Calu3 (cell line): ENCODE measurements at regions not wholly inside any gene's neighbourhood (a gene's known extent, or its start where the extent isn't known, plus 50 kb on each side); places are given as distances from the start of the nearest gene placed in this dataset.

Experiments
- BruUV-seq: library from RNA; stranded (reverse); fragments of 400-500 nt; replicated peaks from 2 replicates; lab custom pipeline; 2021; lab: Mats Ljungman, UMichigan
- CTCF ChIA-PET: fragments of 300-600 bp; sonication (Branson Sonifier 250); formaldehyde crosslinking; loops from one replicate; lab custom pipeline; 2022; ENCODE audit warnings: antibody characterized with exemption; lab: Charles Lee
- DNase-seq: peaks from one replicate; pipeline ENCODE4 v3.0.0; 2022
- H3K27ac Mint-ChIP-seq: one replicate; pipeline ENCODE4 v1.8.0; 2022; ENCODE audit warnings: mixed read lengths; ENCODE audit not compliant: unreplicated experiment
- H3K27me3 Mint-ChIP-seq: one replicate; pipeline ENCODE4 v1.8.0; 2022; ENCODE audit warnings: mixed read lengths; ENCODE audit not compliant: unreplicated experiment
- H3K36me3 Mint-ChIP-seq: one replicate; pipeline ENCODE4 v1.8.0; 2022; ENCODE audit warnings: mild to moderate bottlenecking, moderate library complexity, mixed read lengths; ENCODE audit not compliant: insufficient read depth, unreplicated experiment
- H3K4me1 Mint-ChIP-seq: one replicate; pipeline ENCODE4 v1.8.0; 2022; ENCODE audit warnings: mild to moderate bottlenecking, low read depth, mixed read lengths; ENCODE audit not compliant: unreplicated experiment
- H3K4me3 Mint-ChIP-seq: one replicate; pipeline ENCODE4 v1.8.0; 2022; ENCODE audit warnings: mild to moderate bottlenecking, low read depth, moderate library complexity, mixed read lengths; ENCODE audit not compliant: unreplicated experiment
- H3K9me3 Mint-ChIP-seq: one replicate; pipeline ENCODE4 v1.8.0; 2022; ENCODE audit warnings: low read depth, mixed read lengths; ENCODE audit not compliant: unreplicated experiment
- CTCF ChIP-seq: fragments of 200-600 bp; IDR thresholded peaks from one replicate; pipeline ENCODE4 v1.8.0; 2022; ENCODE audit warnings: antibody characterized with exemption; ENCODE audit not compliant: unreplicated experiment
- intact Hi-C: fragments of 100-400 bp; cut with micrococcal nuclease; formaldehyde crosslinking; loops from one replicate; pipeline ENCODE4 v1.10.0; 2022; ENCODE audit not compliant: unreplicated experiment

GRCh38 chr5:133905424-133905823 is 63.0 kb downstream of the C5orf15 start:
- no peak for DNase-seq
- intact Hi-C loops = no loop called here
- H3K4me1 Mint-ChIP-seq = no peaks in the 10 kb centered on the region
- TF ChIP-seq CTCF = no peak
- peaks cover 49% of the 10 kb centered on the region for H3K27me3 Mint-ChIP-seq
- no peak overlapping the region for H3K4me3 Mint-ChIP-seq
- BruUV-seq = no TSS peak
- no peaks in the 10 kb centered on the region for H3K9me3 Mint-ChIP-seq
- CTCF ChIA-PET = no interaction called here
- H3K36me3 Mint-ChIP-seq = no peaks in the 10 kb centered on the region
- no peak overlapping the region for H3K27ac Mint-ChIP-seq

GRCh38 chr5:133904641-133905040 is 63.8 kb downstream of the C5orf15 start:
- Mint-ChIP-seq H3K27ac (no peak overlapping the region), H3K4me3 (no peak overlapping the region), H3K36me3 (no peaks in the 10 kb centered on the region), H3K4me1 (no peaks in the 10 kb centered on the region), H3K27me3 (peaks cover 41% of the 10 kb centered on the region), H3K9me3 (no peaks in the 10 kb centered on the region)
- CTCF ChIA-PET = no interaction called here
- intact Hi-C loops = no loop called here
- DNase-seq = no peak
- TF ChIP-seq CTCF = no peak
- BruUV-seq = no TSS peak

- CTCF ChIA-PET = interaction anchor here (0.5 kb wide), 1 partner anchor 51 kb away, joined by 8 read pairs; no protein-coding TSS in a partner anchor
- no peak for TF ChIP-seq CTCF
- Mint-ChIP-seq H3K27ac (no peak overlapping the region), H3K4me1 (no peaks in the 10 kb centered on the region), H3K36me3 (no peaks in the 10 kb centered on the region), H3K9me3 (no peaks in the 10 kb centered on the region), H3K27me3 (peaks cover 44% of the 10 kb centered on the region), H3K4me3 (no peak overlapping the region)
- intact Hi-C loops = no loop called here
- no peak for DNase-seq
- BruUV-seq = no TSS peak
These were observed 65.8 kb downstream of the C5orf15 start for GRCh38 chr5:133902511-133903118.

DNA sequence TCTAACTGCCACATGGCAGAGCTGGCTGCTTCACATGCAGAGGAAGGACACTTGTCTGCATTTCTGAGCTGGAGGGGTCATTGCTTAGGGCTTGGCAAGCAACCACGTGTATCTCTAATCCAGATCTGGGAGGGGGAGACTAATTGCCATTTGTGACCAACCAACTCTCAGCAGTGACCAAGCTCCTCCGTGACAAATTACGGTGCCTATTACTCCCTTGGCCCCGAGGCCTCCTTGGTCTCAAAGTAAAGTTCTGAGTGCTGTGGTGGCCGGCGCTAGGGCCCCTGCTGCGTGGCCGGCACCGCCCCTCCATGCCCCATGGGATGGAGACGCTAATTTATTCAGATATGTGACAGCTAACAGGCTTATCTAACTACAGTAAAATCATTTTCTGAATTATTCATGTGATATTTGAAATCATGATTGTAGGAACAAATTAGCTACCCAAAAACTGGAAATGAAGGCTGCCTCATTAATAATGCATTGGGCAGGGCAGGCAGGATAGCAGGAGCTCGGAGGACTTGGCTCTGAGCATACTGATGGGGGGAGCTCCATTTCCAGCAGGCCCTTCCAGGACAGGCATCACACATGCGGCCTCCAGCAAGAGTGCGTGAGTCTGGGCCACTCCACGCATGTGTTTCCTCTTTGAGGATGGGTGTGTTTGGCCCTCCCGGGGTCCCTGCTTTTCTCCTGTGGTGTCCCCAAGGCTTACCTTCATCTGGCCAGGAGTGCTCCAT is 67.7 kb downstream of the C5orf15 start:
- Mint-ChIP-seq H3K27me3 (peaks cover 63% of the 10 kb centered on the region), H3K4me1 (no peaks in the 10 kb centered on the region), H3K9me3 (no peaks in the 10 kb centered on the region), H3K27ac (no peak overlapping the region), H3K4me3 (no peak overlapping the region), H3K36me3 (no peaks in the 10 kb centered on the region)
- CTCF ChIA-PET = interaction anchor here (0.6 kb wide), 2 partner anchors 581 to 1731 kb away, joined by 3 to 5 read pairs; no protein-coding TSS in a partner anchor
- no peak for TF ChIP-seq CTCF
- no peak for DNase-seq
- intact Hi-C loops = no loop called here
- no TSS peak for BruUV-seq
